ENCODE measurements at regions not wholly inside any gene's neighbourhood (a gene's known extent, or its start where the extent isn't known, plus 50 kb on each side); places are given as distances from the start of the nearest gene placed in this dataset.

DNA sequence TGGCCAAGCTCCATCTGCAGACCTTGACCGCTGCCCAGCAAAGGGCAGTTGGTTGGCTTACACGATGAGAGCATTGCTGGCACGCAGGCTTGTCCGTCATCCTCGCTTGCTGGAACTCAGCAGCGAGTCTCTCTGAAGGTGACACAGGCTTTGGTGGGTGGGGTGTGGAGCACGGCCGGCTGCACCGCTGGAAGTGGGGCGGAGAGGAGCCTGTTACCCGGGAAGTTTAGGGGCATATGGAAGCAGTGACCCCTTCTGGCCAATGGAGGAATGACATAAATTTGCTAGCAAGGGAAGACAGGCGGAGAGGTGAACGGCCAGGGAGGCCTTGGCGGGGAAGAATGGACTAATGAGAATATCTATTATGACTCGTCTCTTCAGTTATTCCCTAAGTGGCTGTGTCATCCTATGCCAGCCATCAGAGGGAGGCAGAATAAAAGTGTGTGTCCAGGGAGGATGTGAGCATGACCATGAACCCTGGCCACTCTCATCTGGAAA lies 65.9 kb upstream of the SDK2 start:
- TF ChIP-seq, protein P1, sequence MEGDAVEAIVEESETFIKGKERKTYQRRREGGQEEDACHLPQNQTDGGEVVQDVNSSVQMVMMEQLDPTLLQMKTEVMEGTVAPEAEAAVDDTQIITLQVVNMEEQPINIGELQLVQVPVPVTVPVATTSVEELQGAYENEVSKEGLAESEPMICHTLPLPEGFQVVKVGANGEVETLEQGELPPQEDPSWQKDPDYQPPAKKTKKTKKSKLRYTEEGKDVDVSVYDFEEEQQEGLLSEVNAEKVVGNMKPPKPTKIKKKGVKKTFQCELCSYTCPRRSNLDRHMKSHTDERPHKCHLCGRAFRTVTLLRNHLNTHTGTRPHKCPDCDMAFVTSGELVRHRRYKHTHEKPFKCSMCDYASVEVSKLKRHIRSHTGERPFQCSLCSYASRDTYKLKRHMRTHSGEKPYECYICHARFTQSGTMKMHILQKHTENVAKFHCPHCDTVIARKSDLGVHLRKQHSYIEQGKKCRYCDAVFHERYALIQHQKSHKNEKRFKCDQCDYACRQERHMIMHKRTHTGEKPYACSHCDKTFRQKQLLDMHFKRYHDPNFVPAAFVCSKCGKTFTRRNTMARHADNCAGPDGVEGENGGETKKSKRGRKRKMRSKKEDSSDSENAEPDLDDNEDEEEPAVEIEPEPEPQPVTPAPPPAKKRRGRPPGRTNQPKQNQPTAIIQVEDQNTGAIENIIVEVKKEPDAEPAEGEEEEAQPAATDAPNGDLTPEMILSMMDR (IDR thresholded peaks at IDR 0.05): peak; percentile 65 to 87 (median 78)
- no peak for TF ChIP-seq POLR2A (IDR thresholded peaks at IDR 0.05)
